ENCODE measurements at regions not wholly inside any gene's neighbourhood (a gene's known extent, or its start where the extent isn't known, plus 50 kb on each side); places are given as distances from the start of the nearest gene placed in this dataset.

DNA sequence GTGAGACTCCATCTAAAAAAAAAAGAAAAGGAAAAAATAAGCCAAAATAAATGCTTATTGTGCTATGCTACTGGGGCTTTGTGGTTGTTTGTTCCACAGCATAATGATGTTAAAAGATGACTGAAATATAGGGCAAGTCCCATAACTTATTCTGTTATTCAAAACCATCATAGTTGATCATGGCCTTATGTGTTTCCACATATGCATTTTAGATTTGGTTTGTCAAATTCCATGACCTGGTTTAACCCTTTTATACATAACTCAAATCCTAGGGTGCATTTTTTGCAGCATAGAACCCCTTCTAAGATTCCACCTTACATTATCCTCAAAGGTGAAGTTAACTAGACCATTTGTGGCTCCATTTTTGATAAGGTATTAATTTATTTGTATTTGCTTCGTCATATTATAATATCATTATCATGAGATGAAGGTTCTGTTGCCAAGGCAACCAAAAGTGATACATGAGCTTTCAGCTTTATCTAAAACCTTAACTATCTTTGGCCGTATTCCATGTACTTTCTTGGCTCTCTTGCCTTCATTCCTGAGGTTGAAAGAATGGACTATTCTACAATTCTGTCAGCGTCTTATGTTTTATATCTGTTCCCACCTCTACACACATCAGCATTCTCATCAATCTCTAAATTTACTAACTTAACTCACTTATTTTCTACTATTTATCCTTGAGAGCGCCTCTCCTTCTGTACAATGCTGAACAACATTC, 138.7 kb upstream of the DYRK2 start:
- H3K4me3 ChIP-seq (ENCODE audit: control insufficient read depth, low read depth, low read length), result no peak overlapping the region
- DNase-seq (ENCODE audit: low read depth), result peak; percentile 11
- TF ChIP-seq, protein P1, sequence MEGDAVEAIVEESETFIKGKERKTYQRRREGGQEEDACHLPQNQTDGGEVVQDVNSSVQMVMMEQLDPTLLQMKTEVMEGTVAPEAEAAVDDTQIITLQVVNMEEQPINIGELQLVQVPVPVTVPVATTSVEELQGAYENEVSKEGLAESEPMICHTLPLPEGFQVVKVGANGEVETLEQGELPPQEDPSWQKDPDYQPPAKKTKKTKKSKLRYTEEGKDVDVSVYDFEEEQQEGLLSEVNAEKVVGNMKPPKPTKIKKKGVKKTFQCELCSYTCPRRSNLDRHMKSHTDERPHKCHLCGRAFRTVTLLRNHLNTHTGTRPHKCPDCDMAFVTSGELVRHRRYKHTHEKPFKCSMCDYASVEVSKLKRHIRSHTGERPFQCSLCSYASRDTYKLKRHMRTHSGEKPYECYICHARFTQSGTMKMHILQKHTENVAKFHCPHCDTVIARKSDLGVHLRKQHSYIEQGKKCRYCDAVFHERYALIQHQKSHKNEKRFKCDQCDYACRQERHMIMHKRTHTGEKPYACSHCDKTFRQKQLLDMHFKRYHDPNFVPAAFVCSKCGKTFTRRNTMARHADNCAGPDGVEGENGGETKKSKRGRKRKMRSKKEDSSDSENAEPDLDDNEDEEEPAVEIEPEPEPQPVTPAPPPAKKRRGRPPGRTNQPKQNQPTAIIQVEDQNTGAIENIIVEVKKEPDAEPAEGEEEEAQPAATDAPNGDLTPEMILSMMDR (conservative IDR thresholded peaks at IDR 0.05; ENCODE audit: control insufficient read depth, insufficient read depth, low read depth, low read length), result no peak

DNA sequence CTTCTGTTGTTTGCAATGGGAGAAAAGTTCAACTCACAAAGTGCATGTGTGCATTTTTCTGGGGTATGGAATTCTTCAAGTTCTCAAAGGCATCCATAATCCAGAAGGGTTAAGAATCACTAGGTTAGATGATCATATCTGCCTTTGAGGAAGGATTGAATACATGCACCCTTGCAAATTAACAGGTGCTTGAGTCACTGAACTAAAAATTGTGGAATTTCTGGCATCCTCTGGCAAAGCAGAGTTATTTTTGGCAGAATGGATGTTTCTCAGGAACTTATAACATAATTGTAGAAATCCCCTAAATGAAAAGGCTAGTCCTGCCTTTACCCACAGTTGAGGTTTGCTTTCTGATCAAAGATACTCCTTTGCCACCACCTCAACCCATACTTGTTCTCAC, 136.5 kb upstream of the DYRK2 start:
- TF ChIP-seq, protein P1 (conservative IDR thresholded peaks at IDR 0.05; ENCODE audit: control insufficient read depth, insufficient read depth, low read depth, low read length), result no peak
- no peak for DNase-seq (ENCODE audit: low read depth)
- H3K4me3 ChIP-seq (ENCODE audit: control insufficient read depth, low read depth, low read length), result no peak overlapping the region

DNA sequence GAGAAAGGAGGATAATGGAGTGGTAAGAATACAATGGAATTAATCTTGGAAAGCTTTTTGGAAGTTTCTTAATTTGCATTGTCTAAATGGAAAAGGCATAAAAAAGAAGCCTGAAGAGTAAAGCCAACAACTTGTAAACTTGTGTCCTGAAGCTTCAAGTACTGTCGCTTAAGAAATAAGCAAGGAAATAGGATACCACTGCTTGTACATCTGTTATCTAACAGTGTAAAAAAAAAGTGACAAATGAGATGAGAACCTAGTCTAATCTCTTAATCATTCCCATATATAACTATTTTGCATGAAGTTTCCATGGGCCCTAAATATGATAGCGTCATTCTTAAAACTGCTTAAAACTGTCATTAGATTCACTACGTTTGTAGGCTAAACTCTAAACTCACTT, 134.0 kb upstream of the DYRK2 start:
- TF ChIP-seq, protein P1 (conservative IDR thresholded peaks at IDR 0.05; ENCODE audit: control insufficient read depth, insufficient read depth, low read depth, low read length), result no peak
- no peak overlapping the region for H3K4me3 ChIP-seq (ENCODE audit: control insufficient read depth, low read depth, low read length)
- DNase-seq (ENCODE audit: low read depth), result no peak

DNA sequence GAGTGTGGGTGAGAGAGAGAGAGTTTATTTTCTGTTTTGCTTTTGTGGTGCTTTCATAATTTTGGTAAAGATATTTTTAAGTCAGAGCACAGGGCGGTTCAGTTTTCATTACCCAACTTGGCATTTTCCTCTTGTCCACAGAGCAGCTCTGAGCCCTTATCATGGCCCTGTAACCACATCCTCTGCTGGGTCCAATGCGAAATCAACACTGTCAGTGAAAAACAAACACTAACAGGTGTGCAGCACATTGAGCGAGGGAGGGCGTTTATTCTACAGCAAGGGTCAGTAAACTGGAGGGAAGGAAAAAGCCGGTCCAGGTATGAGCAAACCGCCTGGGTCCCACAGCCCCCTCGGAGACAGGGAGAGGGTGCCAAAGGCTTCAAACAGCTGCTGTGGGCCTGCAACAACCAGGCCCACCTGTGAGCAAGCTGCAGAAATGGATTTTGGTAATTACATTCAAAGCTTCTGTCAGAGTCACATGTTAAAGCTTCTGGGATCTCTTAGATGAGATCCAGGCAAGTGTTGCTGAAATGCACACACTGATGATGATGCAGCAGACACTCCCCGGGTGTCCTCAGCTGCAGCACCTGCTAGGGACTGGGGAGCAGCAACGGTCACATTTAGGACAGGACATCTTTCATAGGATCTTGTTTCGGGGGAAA, 132.7 kb upstream of the DYRK2 start:
- DNase-seq (ENCODE audit: low read depth), result no peak
- no peak overlapping the region for H3K4me3 ChIP-seq (ENCODE audit: control insufficient read depth, low read depth, low read length)

DNA sequence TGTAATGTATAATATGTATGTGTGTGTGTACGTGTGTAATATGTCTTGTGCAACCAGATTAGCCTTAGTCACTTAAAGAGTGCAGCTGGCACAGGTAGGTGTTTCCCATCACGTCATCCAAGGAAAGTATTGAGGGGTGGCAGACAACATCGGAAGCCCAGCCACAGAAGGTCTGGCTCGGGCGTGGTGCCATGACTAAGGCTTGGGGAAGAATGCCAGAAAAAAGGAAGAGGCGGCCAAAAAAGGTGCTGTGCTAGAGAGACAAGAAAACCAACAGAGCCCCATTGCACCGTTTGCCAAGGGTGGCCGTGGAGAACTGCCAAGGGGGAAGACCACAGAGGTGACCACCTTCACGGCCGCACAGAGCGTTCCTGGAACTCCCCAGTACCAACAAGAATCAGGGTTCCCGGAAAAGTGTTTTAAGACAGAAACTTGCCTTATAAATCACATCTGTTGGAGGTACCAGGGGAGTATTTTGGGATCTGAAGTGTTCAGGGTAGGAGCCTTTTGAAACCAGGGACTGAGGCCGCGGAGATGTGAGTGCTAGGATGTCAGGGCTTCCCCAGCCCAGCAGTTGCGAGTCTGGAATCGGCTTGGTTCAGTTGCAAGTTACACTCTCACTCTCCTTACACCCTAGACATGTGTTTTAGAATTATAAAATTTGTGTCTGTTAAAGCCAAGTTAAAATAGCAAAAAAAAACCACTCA, 131.2 kb upstream of the DYRK2 start:
- TF ChIP-seq, protein P1 (conservative IDR thresholded peaks at IDR 0.05; ENCODE audit: control insufficient read depth, insufficient read depth, low read depth, low read length), result no peak
- DNase-seq (ENCODE audit: low read depth), result peak; percentile 67
- H3K4me3 ChIP-seq (ENCODE audit: control insufficient read depth, low read depth, low read length), result no peak overlapping the region

More for the DNA sequence above, 132.7 kb upstream of the DYRK2 start:
- TF ChIP-seq, protein P1 (conservative IDR thresholded peaks at IDR 0.05; ENCODE audit: control insufficient read depth, insufficient read depth, low read depth, low read length), result no peak

DNA sequence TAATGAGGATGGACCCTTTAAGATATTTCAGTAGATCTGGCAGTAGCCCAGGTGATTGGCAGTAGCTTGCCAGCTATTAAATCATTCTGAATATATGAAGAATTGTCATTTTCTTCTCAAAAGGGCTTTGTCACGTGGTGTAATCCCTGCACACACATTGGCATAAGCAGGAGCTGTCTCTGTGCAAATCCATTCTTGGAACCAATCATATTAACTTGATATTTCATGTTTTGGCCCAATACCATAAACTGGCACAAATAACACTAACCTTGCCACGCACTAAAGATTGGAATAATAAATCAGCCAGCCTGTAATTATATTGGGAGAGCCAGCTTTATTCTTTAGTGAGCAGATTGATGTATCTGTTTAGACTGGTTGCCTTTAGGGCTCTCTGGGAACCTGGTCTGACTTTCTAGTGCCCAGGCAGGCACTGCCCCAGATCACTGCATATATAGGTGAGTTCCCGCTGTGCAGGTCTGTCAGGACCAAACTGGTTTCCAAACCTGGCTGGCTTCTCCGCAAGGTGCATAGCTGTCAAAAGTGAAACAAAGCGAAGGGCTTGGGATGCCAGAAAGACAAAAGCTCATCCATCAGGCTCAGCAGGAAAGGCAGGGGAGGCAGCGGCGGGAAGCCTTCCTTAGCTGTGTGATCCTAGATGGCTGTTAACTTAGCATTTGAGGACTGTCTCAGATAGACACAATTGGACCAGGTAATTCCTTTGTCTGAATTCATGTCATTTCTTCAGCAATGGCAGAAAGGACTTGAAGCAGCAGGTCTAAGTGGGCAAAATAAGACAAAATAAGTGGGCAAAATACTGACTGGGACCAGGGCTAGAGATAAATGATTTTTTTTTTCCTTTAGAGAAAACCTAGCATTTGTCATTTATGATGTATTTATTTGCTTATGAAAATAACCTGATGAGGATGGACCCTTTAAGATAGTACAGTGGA, 128.8 kb upstream of the DYRK2 start:
- TF ChIP-seq, protein P1 (conservative IDR thresholded peaks at IDR 0.05; ENCODE audit: control insufficient read depth, insufficient read depth, low read depth, low read length), result no peak
- DNase-seq (ENCODE audit: low read depth), result no peak
- no peak overlapping the region for H3K4me3 ChIP-seq (ENCODE audit: control insufficient read depth, low read depth, low read length)

Data from fibroblast of mammary gland (primary cell).